ENCODE measurements at regions not wholly inside any gene's neighbourhood (a gene's known extent, or its start where the extent isn't known, plus 50 kb on each side); places are given as distances from the start of the nearest gene placed in this dataset.

GRCh38 chr5:23208959-23209431 lies 298.4 kb upstream of the PRDM9 start:
- no peak for TF ChIP-seq BHLHE40 (IDR thresholded peaks at IDR 0.05; ENCODE audit: borderline replicate concordance)
- TF ChIP-seq FOXA1 (IDR thresholded peaks at IDR 0.05): no peak
- TF ChIP-seq FOXK2 (IDR thresholded peaks at IDR 0.05): no peak
- no peak for TF ChIP-seq SP1 (IDR thresholded peaks at IDR 0.05)
- no peak for TF ChIP-seq ELF4 (IDR thresholded peaks at IDR 0.05)
- TF ChIP-seq SUZ12 (IDR thresholded peaks at IDR 0.05): no peak
- TF ChIP-seq ZNF384 (IDR thresholded peaks at IDR 0.05): no peak
- TF ChIP-seq TARDBP (IDR thresholded peaks at IDR 0.05): no peak
- TF ChIP-seq NFRKB (IDR thresholded peaks at IDR 0.05): no peak
- no peak for TF ChIP-seq FOXM1 (IDR thresholded peaks at IDR 0.05; ENCODE audit: borderline replicate concordance)

Data from HEK293T (cell line).